Mucosa of descending colon (tissue), 3 donors: ENCODE measurements at regions not wholly inside any gene's neighbourhood (a gene's known extent, or its start where the extent isn't known, plus 50 kb on each side); places are given as distances from the start of the nearest gene placed in this dataset.

Experiments used
- ATAC-seq: fragments of 200-7000 bp; cut with Tn5 transposase; one replicate; pipeline ENCODE4 v1.9.1; 2020; ENCODE audit warnings: mild to moderate bottlenecking, moderate library complexity
- DNase-seq, 3 donors: peaks; one replicate each; pipeline ENCODE4 v3.0.0-alpha.2; 2020
- H3K36me3 ChIP-seq: fragments of 200-600 bp; one replicate; pipeline ENCODE4 v1.8.0; 2021; ENCODE audit warnings: low read depth, mild to moderate bottlenecking
- H3K4me1 ChIP-seq: fragments of 200-600 bp; one replicate; pipeline ENCODE4 v1.8.0; 2021; ENCODE audit warnings: low read depth, mild to moderate bottlenecking
- H3K4me3 ChIP-seq: fragments of 200-600 bp; one replicate; pipeline ENCODE4 v1.8.0; 2021; ENCODE audit warnings: mild to moderate bottlenecking
- H3K9me3 ChIP-seq: fragments of 200-600 bp; one replicate; pipeline ENCODE4 v1.8.0; 2021; ENCODE audit warnings: mild to moderate bottlenecking
- CTCF ChIP-seq: fragments of 200-600 bp; IDR thresholded peaks from one replicate; pipeline ENCODE4 v1.8.0; 2022; ENCODE audit warnings: antibody characterized with exemption, mild to moderate bottlenecking
- intact Hi-C, 2 donors: fragments of 100-400 bp; cut with DNase I in 1 of 2; cut with micrococcal nuclease in 1 of 2; formaldehyde crosslinking; loops; one replicate each; pipeline versions ENCODE4 v1.11.0 to v1.11.1; 2022; cut with DNase I, micrococcal nuclease
- donor health status: DM: no; HTN: no; CAD: no; lungs with moderate emphysema.
- donor health status: DM: no; HTN: no; CAD: no.
- donor health status: DM: no; HTN: yes; CAD: no.

GRCh38 chr10:6782378-6782777 lies 202.3 kb upstream of the PRKCQ start:
- Histone ChIP-seq H3K36me3 (no peaks in the 10 kb centered on the region), H3K9me3 (no peaks in the 10 kb centered on the region), H3K4me3 (no peak overlapping the region), H3K4me1 (no peaks in the 10 kb centered on the region)
- intact Hi-C loops: no loop called here
- ATAC-seq (no peak), DNase-seq (no peak)
- TF ChIP-seq CTCF: no peak

- no peak for TF ChIP-seq CTCF
- Histone ChIP-seq H3K36me3 (no peaks in the 10 kb centered on the region), H3K9me3 (no peaks in the 10 kb centered on the region), H3K4me1 (no peaks in the 10 kb centered on the region), H3K4me3 (no peak overlapping the region)
- intact Hi-C loops: no loop called here
- DNase-seq (no peak), ATAC-seq (no peak)
Observed at GRCh38 chr10:6781133-6781770, 201.2 kb upstream of the PRKCQ start.

- Histone ChIP-seq H3K9me3 (no peaks in the 10 kb centered on the region), H3K4me3 (no peak overlapping the region), H3K4me1 (no peaks in the 10 kb centered on the region), H3K36me3 (no peaks in the 10 kb centered on the region)
- DNase-seq (no peak), ATAC-seq (no peak)
- intact Hi-C loops: no loop called here
- TF ChIP-seq CTCF: no peak
Observed at GRCh38 chr10:6780008-6780677, 200.1 kb upstream of the PRKCQ start.

GRCh38 chr10:6778992-6779701 lies 199.1 kb upstream of the PRKCQ start:
- Histone ChIP-seq H3K4me3 (no peak overlapping the region), H3K4me1 (no peaks in the 10 kb centered on the region), H3K36me3 (no peaks in the 10 kb centered on the region), H3K9me3 (no peaks in the 10 kb centered on the region)
- DNase-seq: no peak
- no peak for TF ChIP-seq CTCF
- intact Hi-C loops: no loop called here
- ATAC-seq: no peak

DNA sequence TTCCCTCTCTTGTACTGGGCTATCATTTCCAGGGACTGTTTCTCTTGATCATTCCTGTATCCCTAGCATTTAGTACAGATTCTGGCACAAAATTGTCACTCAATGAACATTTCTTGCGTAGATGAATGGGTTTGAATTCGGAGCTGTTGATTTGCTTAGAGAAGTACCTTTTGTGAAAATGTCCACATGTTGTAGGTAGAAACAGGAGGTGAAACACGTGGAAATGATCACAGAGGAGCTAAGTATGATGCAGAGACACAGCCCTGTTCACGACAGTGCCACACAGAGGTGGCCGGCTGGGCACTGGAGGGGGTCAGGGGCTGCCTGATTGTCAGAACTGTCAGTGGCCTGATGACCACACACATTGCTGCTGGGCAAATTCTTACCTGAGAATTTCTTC lies 196.1 kb upstream of the PRKCQ start:
- DNase-seq (no peak), ATAC-seq (no peak)
- no peaks in the 10 kb centered on the region for H3K9me3 ChIP-seq
- H3K36me3 ChIP-seq: no peaks in the 10 kb centered on the region
- TF ChIP-seq CTCF: no peak
- H3K4me1 ChIP-seq: no peaks in the 10 kb centered on the region
- intact Hi-C loops: no loop called here
- no peak overlapping the region for H3K4me3 ChIP-seq
